IMR-90 (cell line): ENCODE measurements at regions not wholly inside any gene's neighbourhood (a gene's known extent, or its start where the extent isn't known, plus 50 kb on each side); places are given as distances from the start of the nearest gene placed in this dataset.

Experiments used
- CTCF ChIP-seq: conservative IDR thresholded peaks from 2 replicates; pipeline ENCODE4 v1.5.1; 2012; ENCODE audit warnings: mild to moderate bottlenecking, low read depth, low read length, improper control_type of control experiment
- MAZ ChIP-seq: IDR thresholded peaks from 2 replicates; pipeline ENCODE4 v1.6.1; 2012; ENCODE audit warnings: low read depth, mild to moderate bottlenecking, low read length, improper control_type of control experiment, moderate library complexity, borderline replicate concordance

- TF ChIP-seq CTCF (no peak), MAZ (no peak)
Observed at GRCh38 chr4:176856421-176856820, 63.7 kb upstream of the VEGFC start.
